Loucy (cell line): ENCODE measurements at regions not wholly inside any gene's neighbourhood (a gene's known extent, or its start where the extent isn't known, plus 50 kb on each side); places are given as distances from the start of the nearest gene placed in this dataset.

Source experiments
- H2AFZ ChIP-seq: fragments of 200-600 bp; sonication (generic); 2 replicates; pipeline ENCODE4 v1.6.0; 2016; ENCODE audit warnings: antibody characterized with exemption, mild to moderate bottlenecking, low read length, moderate library complexity
- H3F3A ChIP-seq: fragments of 200-600 bp; 2 replicates; pipeline ENCODE4 v1.6.0; 2016; ENCODE audit warnings: antibody characterized with exemption, low read depth, mild to moderate bottlenecking
- H3K27me3 ChIP-seq: fragments of 200-600 bp; sonication (generic); 2 replicates; pipeline ENCODE4 v1.6.1; 2014; ENCODE audit warnings: low read length, mild to moderate bottlenecking; ENCODE audit not compliant: insufficient read depth, poor library complexity, severe bottlenecking
- H3K36me3 ChIP-seq: fragments of 200-600 bp; sonication (generic); 2 replicates; pipeline ENCODE4 v1.6.1; 2016; ENCODE audit warnings: low read length; ENCODE audit not compliant: insufficient read depth
- H3K4me1 ChIP-seq: fragments of 200-600 bp; sonication (generic); 2 replicates; pipeline ENCODE4 v1.5.1; 2014; ENCODE audit warnings: low read length, mild to moderate bottlenecking; ENCODE audit not compliant: insufficient read depth, poor library complexity, severe bottlenecking
- H3K4me2 ChIP-seq: fragments of 200-600 bp; sonication (generic); 2 replicates; pipeline ENCODE4 v1.6.0; 2014; ENCODE audit warnings: antibody characterized with exemption, low read length, low read depth, mild to moderate bottlenecking; ENCODE audit not compliant: poor library complexity, severe bottlenecking
- H3K4me3 ChIP-seq: fragments of 200-600 bp; sonication (generic); 2 replicates; pipeline ENCODE4 v1.5.1; 2014; ENCODE audit warnings: low read length, mild to moderate bottlenecking, mixed read lengths; ENCODE audit not compliant: poor library complexity, severe bottlenecking
- H3K79me2 ChIP-seq: fragments of 200-600 bp; sonication (generic); 2 replicates; pipeline ENCODE4 v1.6.1; 2014; ENCODE audit warnings: low read length; ENCODE audit not compliant: insufficient read depth
- H3K9ac ChIP-seq: fragments of 200-600 bp; sonication (generic); 2 replicates; pipeline ENCODE4 v1.6.0; 2014; ENCODE audit warnings: mild to moderate bottlenecking, low read depth, low read length, moderate library complexity; ENCODE audit not compliant: poor library complexity, severe bottlenecking
- H3K9me2 ChIP-seq: fragments of 200-600 bp; sonication (generic); replicated peaks from 2 replicates; pipeline ENCODE4 v1.6.1; 2016; ENCODE audit warnings: low read depth, low read length, mixed read lengths
- H3K9me3 ChIP-seq: fragments of 200-600 bp; sonication (generic); 2 replicates; pipeline ENCODE4 v1.6.1; 2014; ENCODE audit warnings: mild to moderate bottlenecking, antibody characterized with exemption, low read length, low read depth; ENCODE audit not compliant: insufficient read depth
- H4K20me1 ChIP-seq: fragments of 200-600 bp; sonication (generic); 2 replicates; pipeline ENCODE4 v1.6.0; 2014; ENCODE audit warnings: antibody characterized with exemption, low read length, mild to moderate bottlenecking; ENCODE audit not compliant: insufficient read depth, poor library complexity, severe bottlenecking
- CTCF ChIP-seq: fragments of 200-600 bp; sonication (generic); conservative IDR thresholded peaks from 2 replicates; pipeline ENCODE4 v1.5.1; 2014; ENCODE audit warnings: mild to moderate bottlenecking, antibody characterized with exemption, low read length
- EZH2phosphoT487 ChIP-seq: fragments of 200-600 bp; IDR thresholded peaks from 2 replicates; pipeline ENCODE4 v1.6.1; 2018; ENCODE audit warnings: antibody characterized with exemption, mild to moderate bottlenecking, moderate library complexity, borderline replicate concordance

GRCh38 chr15:61743345-61743909 lies 316.8 kb downstream of the VPS13C start:
- no peak overlapping the region for H3K4me2 ChIP-seq
- H3K4me1 ChIP-seq, result no peaks in the 10 kb centered on the region
- no peaks in the 10 kb centered on the region for H3K9me3 ChIP-seq
- no peaks in the 10 kb centered on the region; the same call in 1 of the 2 replicates for H3K9me2 ChIP-seq
- H3K4me3 ChIP-seq, result no peak overlapping the region
- H2AFZ ChIP-seq, result no peak overlapping the region
- no peaks in the 10 kb centered on the region for H3F3A ChIP-seq
- no peak for TF ChIP-seq CTCF
- no peak for TF ChIP-seq EZH2phosphoT487
- no peaks in the 10 kb centered on the region for H3K27me3 ChIP-seq
- H3K79me2 ChIP-seq, result no peaks in the 10 kb centered on the region
- no peaks in the 10 kb centered on the region for H3K36me3 ChIP-seq
- H3K9ac ChIP-seq, result no peak overlapping the region
- H4K20me1 ChIP-seq, result no peaks in the 10 kb centered on the region

- no peak for TF ChIP-seq EZH2phosphoT487
- no peak for TF ChIP-seq CTCF
- no peak overlapping the region for H3K4me2 ChIP-seq
- H3K4me3 ChIP-seq, result no peak overlapping the region
- no peaks in the 10 kb centered on the region for H3K9me3 ChIP-seq
- H3K36me3 ChIP-seq, result no peaks in the 10 kb centered on the region
- H3K9ac ChIP-seq, result no peak overlapping the region
- no peaks in the 10 kb centered on the region for H3F3A ChIP-seq
- no peaks in the 10 kb centered on the region for H3K4me1 ChIP-seq
- no peaks in the 10 kb centered on the region for H4K20me1 ChIP-seq
- no peaks in the 10 kb centered on the region; the same call in 1 of the 2 replicates for H3K9me2 ChIP-seq
- H3K79me2 ChIP-seq, result no peaks in the 10 kb centered on the region
- H3K27me3 ChIP-seq, result no peaks in the 10 kb centered on the region
- H2AFZ ChIP-seq, result no peak overlapping the region
Observed at GRCh38 chr15:61742591-61742990, 317.7 kb downstream of the VPS13C start.

- H3K4me2 ChIP-seq, result no peak overlapping the region
- no peak overlapping the region for H3K9ac ChIP-seq
- no peak overlapping the region for H2AFZ ChIP-seq
- no peaks in the 10 kb centered on the region for H3K9me3 ChIP-seq
- no peak overlapping the region for H3K4me3 ChIP-seq
- H3F3A ChIP-seq, result no peaks in the 10 kb centered on the region
- no peaks in the 10 kb centered on the region for H3K4me1 ChIP-seq
- no peaks in the 10 kb centered on the region; the same call in 1 of the 2 replicates for H3K9me2 ChIP-seq
- no peaks in the 10 kb centered on the region for H3K27me3 ChIP-seq
- no peaks in the 10 kb centered on the region for H3K79me2 ChIP-seq
- no peaks in the 10 kb centered on the region for H3K36me3 ChIP-seq
- no peaks in the 10 kb centered on the region for H4K20me1 ChIP-seq
- TF ChIP-seq EZH2phosphoT487, result no peak
- no peak for TF ChIP-seq CTCF
Observed at GRCh38 chr15:61736790-61737189, 323.5 kb downstream of the VPS13C start.
